SU-DHL-6 (cell line): ENCODE measurements at regions not wholly inside any gene's neighbourhood (a gene's known extent, or its start where the extent isn't known, plus 50 kb on each side); places are given as distances from the start of the nearest gene placed in this dataset.

Source experiments
- H2AFZ ChIP-seq: fragments of 200-600 bp; sonication (generic); 2 replicates; pipeline ENCODE4 v1.6.1; 2014; ENCODE audit warnings: low read depth, mild to moderate bottlenecking, moderate library complexity, mixed read lengths, antibody characterized with exemption, low read length; ENCODE audit not compliant: severe bottlenecking
- H3F3A ChIP-seq: fragments of 200-600 bp; shearing (Covaris generic); 2 replicates; pipeline ENCODE4 v1.6.0; 2016; ENCODE audit warnings: antibody characterized with exemption, mild to moderate bottlenecking; ENCODE audit not compliant: insufficient read depth
- H3K27ac ChIP-seq: fragments of 200-600 bp; sonication (generic); 2 replicates; pipeline ENCODE4 v1.5.1; 2016; ENCODE audit warnings: low read depth, mild to moderate bottlenecking, low read length, moderate library complexity, mixed read lengths
- H3K27me3 ChIP-seq: fragments of 200-600 bp; sonication (generic), shearing (Covaris generic); 2 replicates; pipeline ENCODE4 v1.6.0; 2014; ENCODE audit warnings: mild to moderate bottlenecking, low read length
- H3K36me3 ChIP-seq: fragments of 200-600 bp; sonication (generic); 2 replicates; pipeline ENCODE4 v1.6.1; 2014; ENCODE audit warnings: mild to moderate bottlenecking, low read length, mixed read lengths
- H3K4me2 ChIP-seq: fragments of 300-600, 200-600 bp; shearing (Covaris generic), sonication (generic); 2 replicates; pipeline ENCODE4 v1.6.0; 2014; ENCODE audit warnings: low read length, low read depth, mild to moderate bottlenecking; ENCODE audit not compliant: poor library complexity, severe bottlenecking
- H3K4me3 ChIP-seq: fragments of 200-600 bp; sonication (generic); 2 replicates; pipeline ENCODE4 v1.5.1; 2014; ENCODE audit warnings: antibody characterized with exemption, low read length, mild to moderate bottlenecking, mixed read lengths; ENCODE audit not compliant: insufficient read depth, poor library complexity, severe bottlenecking
- H3K79me2 ChIP-seq: fragments of 200-600 bp; sonication (generic); 2 replicates; pipeline ENCODE4 v1.6.1; 2014; ENCODE audit warnings: mild to moderate bottlenecking, low read length, moderate library complexity; ENCODE audit not compliant: insufficient read depth
- H3K9ac ChIP-seq: fragments of 200-600 bp; sonication (generic); 2 replicates; pipeline ENCODE4 v1.7.0; 2014; ENCODE audit warnings: mild to moderate bottlenecking, low read length
- H3K9me2 ChIP-seq: fragments of 200-600 bp; sonication (generic); replicated peaks from 2 replicates; pipeline ENCODE4 v1.6.1; 2014; ENCODE audit warnings: low read length; ENCODE audit not compliant: insufficient read depth
- H3K9me3 ChIP-seq: fragments of 200-600 bp; sonication (generic); 2 replicates; pipeline ENCODE4 v1.6.1; 2014; ENCODE audit warnings: low read length, mixed read lengths; ENCODE audit not compliant: insufficient read depth
- H4K20me1 ChIP-seq: fragments of 200-600 bp; sonication (generic); 2 replicates; pipeline ENCODE4 v1.6.1; 2014; ENCODE audit warnings: low read depth, mild to moderate bottlenecking, antibody characterized with exemption, low read length, moderate library complexity, mixed read lengths
- EZH2phosphoT487 ChIP-seq: fragments of 200-600 bp; sonication (generic), shearing (Covaris generic); conservative IDR thresholded peaks from 2 replicates; pipeline ENCODE4 v1.6.1; 2018; ENCODE audit warnings: mild to moderate bottlenecking, antibody characterized with exemption, low read length, moderate library complexity, mixed read lengths
- TF ChIP-seq, protein P1 (sequence below): fragments of 200-600 bp; sonication (generic); IDR thresholded peaks from one replicate; pipeline ENCODE4 v1.5.1; 2017; ENCODE audit warnings: antibody characterized with exemption, mild to moderate bottlenecking, low read length, moderate library complexity; ENCODE audit not compliant: insufficient read depth, poor library complexity, severe bottlenecking

DNA sequence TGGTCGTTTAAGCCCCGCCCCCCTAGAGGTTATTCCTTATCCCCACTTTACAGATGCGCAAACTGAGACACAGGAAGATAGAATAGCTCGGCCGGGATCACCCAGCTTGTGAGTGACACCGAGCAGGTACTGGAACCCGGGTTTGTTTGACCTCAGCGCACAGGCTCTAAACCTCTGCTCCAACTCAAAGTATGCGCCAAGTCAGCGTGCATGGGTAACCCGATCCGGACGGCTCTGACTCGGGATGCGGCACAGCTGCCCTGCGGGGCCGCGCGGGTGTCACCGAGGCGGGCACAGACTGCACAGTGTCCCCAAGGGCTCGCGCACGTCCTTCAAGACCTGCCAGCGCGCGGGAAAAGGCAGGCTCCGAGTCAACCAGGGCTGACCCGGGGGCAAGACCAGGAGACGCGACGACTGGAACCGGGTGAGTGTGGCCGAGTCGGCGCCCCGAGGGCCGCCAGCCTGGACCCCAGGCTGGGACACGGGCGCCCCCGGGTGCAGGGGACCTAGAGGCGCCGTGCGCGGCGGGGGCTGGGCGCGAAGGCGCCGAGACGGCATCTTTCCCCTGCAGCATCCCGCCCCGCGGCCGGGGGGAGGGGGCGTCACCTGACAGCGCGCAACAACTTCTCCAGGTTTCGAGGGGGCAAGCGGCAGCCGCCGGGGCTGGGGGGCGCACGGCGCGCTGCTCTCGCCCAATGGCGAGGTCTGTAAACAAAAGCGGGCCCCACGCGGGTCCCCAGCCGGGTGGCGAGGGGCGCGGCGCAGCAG, 101.9 kb upstream of the SOD1 start:
- Histone ChIP-seq H2AFZ (peak overlapping the region; percentile 70), H3K9me2 (no peaks in the 10 kb centered on the region), H3K9me3 (no peaks in the 10 kb centered on the region), H3K4me3 (peak overlapping the region; percentile 66), H4K20me1 (0 out of 2 replicates have a peak, but pooled peaks cover 3% of the 10 kb centered on the region), H3K36me3 (no peaks in the 10 kb centered on the region), H3K79me2 (peaks cover 75% of the 10 kb centered on the region), H3F3A (no peaks in the 10 kb centered on the region), H3K27ac (peak overlapping the region; percentile 54; the same call in 1 of the 2 replicates), H3K9ac (peak overlapping the region; percentile 78), H3K4me2 (peak overlapping the region; percentile 71), H3K27me3 (no peaks in the 10 kb centered on the region)
- TF ChIP-seq EZH2phosphoT487, result no peak

DNA sequence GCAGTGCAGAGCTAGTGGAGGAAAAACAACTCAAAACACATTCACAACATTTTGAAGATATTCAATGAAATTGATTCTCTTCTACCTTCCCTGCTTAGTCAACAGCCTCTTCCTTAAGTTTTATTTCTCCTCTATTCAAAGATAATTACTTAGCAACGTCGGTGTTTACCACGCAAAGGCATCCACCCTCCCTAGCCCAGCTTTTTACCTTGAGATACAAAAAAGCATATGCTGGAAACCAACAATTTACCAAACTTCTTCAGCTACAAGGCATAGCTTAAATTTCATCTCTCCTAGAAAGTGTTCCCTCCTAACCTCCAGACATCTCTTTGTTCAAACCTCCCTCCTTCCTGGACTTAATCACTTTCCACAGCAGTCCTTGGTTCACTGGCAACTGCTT, 102.8 kb upstream of the SOD1 start:
- 0 out of 2 replicates have a peak, but pooled peaks cover 3% of the 10 kb centered on the region for H4K20me1 ChIP-seq
- no peaks in the 10 kb centered on the region for H3K27me3 ChIP-seq
- no peaks in the 10 kb centered on the region for H3K9me2 ChIP-seq
- no peak overlapping the region for H3K27ac ChIP-seq
- H3F3A ChIP-seq, result no peaks in the 10 kb centered on the region
- H3K4me3 ChIP-seq, result peak overlapping the region; percentile 66
- H3K4me2 ChIP-seq, result peak overlapping the region; percentile 71
- no peaks in the 10 kb centered on the region for H3K9me3 ChIP-seq
- H2AFZ ChIP-seq, result no peak overlapping the region
- peak overlapping the region; percentile 78; the same call in 1 of the 2 replicates for H3K9ac ChIP-seq
- no peaks in the 10 kb centered on the region for H3K36me3 ChIP-seq
- TF ChIP-seq EZH2phosphoT487, result no peak
- TF ChIP-seq, protein P1, sequence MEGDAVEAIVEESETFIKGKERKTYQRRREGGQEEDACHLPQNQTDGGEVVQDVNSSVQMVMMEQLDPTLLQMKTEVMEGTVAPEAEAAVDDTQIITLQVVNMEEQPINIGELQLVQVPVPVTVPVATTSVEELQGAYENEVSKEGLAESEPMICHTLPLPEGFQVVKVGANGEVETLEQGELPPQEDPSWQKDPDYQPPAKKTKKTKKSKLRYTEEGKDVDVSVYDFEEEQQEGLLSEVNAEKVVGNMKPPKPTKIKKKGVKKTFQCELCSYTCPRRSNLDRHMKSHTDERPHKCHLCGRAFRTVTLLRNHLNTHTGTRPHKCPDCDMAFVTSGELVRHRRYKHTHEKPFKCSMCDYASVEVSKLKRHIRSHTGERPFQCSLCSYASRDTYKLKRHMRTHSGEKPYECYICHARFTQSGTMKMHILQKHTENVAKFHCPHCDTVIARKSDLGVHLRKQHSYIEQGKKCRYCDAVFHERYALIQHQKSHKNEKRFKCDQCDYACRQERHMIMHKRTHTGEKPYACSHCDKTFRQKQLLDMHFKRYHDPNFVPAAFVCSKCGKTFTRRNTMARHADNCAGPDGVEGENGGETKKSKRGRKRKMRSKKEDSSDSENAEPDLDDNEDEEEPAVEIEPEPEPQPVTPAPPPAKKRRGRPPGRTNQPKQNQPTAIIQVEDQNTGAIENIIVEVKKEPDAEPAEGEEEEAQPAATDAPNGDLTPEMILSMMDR, result no peak
- peaks cover 85% of the 10 kb centered on the region for H3K79me2 ChIP-seq

DNA sequence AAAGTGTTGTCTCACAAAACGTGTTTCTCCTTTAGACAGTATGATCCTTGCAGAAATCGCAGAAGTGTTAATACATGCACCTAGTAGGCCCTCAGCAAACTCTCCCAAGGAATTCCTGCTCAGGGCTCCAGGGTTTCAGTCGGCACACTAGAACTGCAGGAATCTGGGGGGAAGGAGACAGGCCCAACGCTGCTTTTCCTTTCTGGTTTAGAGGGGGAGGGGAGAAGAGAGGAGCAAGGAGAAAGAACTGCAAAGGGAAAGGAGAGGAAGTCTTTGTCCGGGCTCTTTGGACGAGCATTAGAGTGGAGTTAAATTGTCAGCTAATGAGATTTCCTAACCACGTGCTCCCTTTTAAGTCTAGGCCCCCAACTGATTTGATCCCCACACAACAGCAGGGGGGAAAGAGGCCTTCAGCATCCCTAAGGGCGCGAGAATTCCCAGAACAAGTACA, 103.7 kb upstream of the SOD1 start:
- Histone ChIP-seq H3K4me3 (no peak overlapping the region), H3K9ac (no peak overlapping the region), H3K9me3 (no peaks in the 10 kb centered on the region), H3K27ac (no peak overlapping the region), H3K36me3 (no peaks in the 10 kb centered on the region), H2AFZ (no peak overlapping the region), H4K20me1 (0 out of 2 replicates have a peak, but pooled peaks cover 3% of the 10 kb centered on the region), H3K9me2 (no peaks in the 10 kb centered on the region), H3F3A (no peaks in the 10 kb centered on the region), H3K79me2 (peaks cover 87% of the 10 kb centered on the region), H3K4me2 (no peak overlapping the region), H3K27me3 (no peaks in the 10 kb centered on the region)
- TF ChIP-seq, protein P1, result no peak
- TF ChIP-seq EZH2phosphoT487, result no peak

DNA sequence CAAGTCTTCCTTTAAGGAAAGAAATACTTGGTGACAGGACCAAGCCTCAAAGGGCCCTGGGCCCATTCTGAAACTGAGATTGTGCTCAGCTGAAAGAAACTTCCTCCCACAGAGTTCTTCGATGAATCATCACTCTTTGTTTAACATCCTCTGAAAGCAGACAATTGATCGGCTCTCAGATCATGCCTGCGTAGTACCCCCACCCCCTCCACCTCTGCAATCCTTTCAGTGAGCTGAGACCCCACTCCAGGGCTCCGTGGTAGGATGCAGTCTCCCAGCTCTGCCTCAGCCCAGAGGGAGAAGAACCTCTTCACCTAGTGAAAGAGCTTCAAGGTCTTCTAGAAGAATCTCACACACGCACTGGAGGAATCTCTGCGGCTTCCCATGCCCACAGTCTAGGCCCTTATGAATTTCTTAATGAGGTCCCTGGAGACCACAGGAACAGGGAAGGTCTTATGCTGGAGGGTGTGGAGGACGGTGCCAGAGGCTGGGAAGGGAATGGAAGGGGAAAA, 104.9 kb upstream of the SOD1 start:
- H3K9ac ChIP-seq, result no peak overlapping the region
- peaks cover 3% of the 10 kb centered on the region; the same call in 1 of the 2 replicates for H4K20me1 ChIP-seq
- no peaks in the 10 kb centered on the region for H3K9me3 ChIP-seq

More for the DNA sequence above, 104.9 kb upstream of the SOD1 start:
- H3F3A ChIP-seq, result no peaks in the 10 kb centered on the region
- H3K27ac ChIP-seq, result no peak overlapping the region
- H3K4me2 ChIP-seq, result no peak overlapping the region
- H3K27me3 ChIP-seq, result no peaks in the 10 kb centered on the region
- H2AFZ ChIP-seq, result no peak overlapping the region
- H3K79me2 ChIP-seq, result peaks cover 87% of the 10 kb centered on the region
- H3K36me3 ChIP-seq, result no peaks in the 10 kb centered on the region
- TF ChIP-seq EZH2phosphoT487, result no peak
- TF ChIP-seq, protein P1, result no peak
- H3K4me3 ChIP-seq, result no peak overlapping the region
- no peaks in the 10 kb centered on the region for H3K9me2 ChIP-seq
